Neural progenitor cell (in vitro differentiated cells): ENCODE measurements at regions not wholly inside any gene's neighbourhood (a gene's known extent, or its start where the extent isn't known, plus 50 kb on each side); places are given as distances from the start of the nearest gene placed in this dataset.

ENCODE experiments used
- DNase-seq: peaks from one replicate; pipeline ENCODE4 v3.0.0-alpha.2; 2016; ENCODE audit warnings: low spot score
- H2AFZ ChIP-seq: fragments of 200-600 bp; sonication (generic); replicated peaks from 2 replicates; pipeline ENCODE4 v1.6.1; 2016; ENCODE audit warnings: antibody characterized with exemption
- H3F3A ChIP-seq: fragments of 200-600 bp; sonication (generic); 2 replicates; pipeline ENCODE4 v1.6.1; 2016; ENCODE audit warnings: antibody characterized with exemption, low read depth
- H3K27ac ChIP-seq: fragments of 200-600 bp; sonication (generic); 2 replicates; pipeline ENCODE4 v1.5.1; 2016; ENCODE audit warnings: mild to moderate bottlenecking
- H3K27me3 ChIP-seq: fragments of 200-600 bp; sonication (generic); 2 replicates; pipeline ENCODE4 v1.6.1; 2016; ENCODE audit warnings: mild to moderate bottlenecking, moderate library complexity
- H3K36me3 ChIP-seq: fragments of 200-600 bp; sonication (generic); 2 replicates; pipeline ENCODE4 v1.5.1; 2016
- H3K4me1 ChIP-seq: fragments of 200-600 bp; sonication (generic); 2 replicates; pipeline ENCODE4 v1.6.1; 2016; ENCODE audit warnings: mixed run types
- H3K4me2 ChIP-seq: fragments of 200-600 bp; sonication (generic); 2 replicates; pipeline ENCODE4 v1.6.1; 2016
- H3K4me3 ChIP-seq: fragments of 200-600 bp; sonication (generic); 2 replicates; pipeline ENCODE4 v1.5.1; 2016
- H3K79me2 ChIP-seq: fragments of 200-600 bp; sonication (generic); 2 replicates; pipeline ENCODE4 v1.6.1; 2016; ENCODE audit warnings: low read depth
- H3K9ac ChIP-seq: fragments of 200-600 bp; sonication (generic); 2 replicates; pipeline ENCODE4 v1.6.1; 2016
- H3K9me3 ChIP-seq: fragments of 200-600 bp; sonication (generic); 2 replicates; pipeline ENCODE4 v1.5.1; 2016; ENCODE audit warnings: low read depth
- H4K20me1 ChIP-seq: fragments of 200-600 bp; sonication (generic); 2 replicates; pipeline ENCODE4 v1.6.1; 2016; ENCODE audit warnings: low read depth
- H3K27ac Mint-ChIP-seq: 3 replicates; pipeline ENCODE4 v1.8.0; 2021; ENCODE audit warnings: mixed read lengths
- H3K27me3 Mint-ChIP-seq: 2 replicates; pipeline ENCODE4 v1.8.0; 2022; ENCODE audit warnings: low read depth, mild to moderate bottlenecking, inconsistent platforms, moderate library complexity, mixed read lengths; ENCODE audit not compliant: insufficient read depth
- H3K36me3 Mint-ChIP-seq: 3 replicates; pipeline ENCODE4 v1.8.0; 2021; ENCODE audit warnings: mixed read lengths
- H3K4me1 Mint-ChIP-seq: 3 replicates; pipeline ENCODE4 v1.8.0; 2021; ENCODE audit warnings: mixed read lengths
- H3K4me3 Mint-ChIP-seq: 3 replicates; pipeline ENCODE4 v1.8.0; 2021; ENCODE audit warnings: mild to moderate bottlenecking, moderate library complexity, mixed read lengths
- H3K9me3 Mint-ChIP-seq: 3 replicates; pipeline ENCODE4 v1.8.0; 2020; ENCODE audit warnings: mixed read lengths
- EZH2 ChIP-seq: fragments of 200-600 bp; sonication (generic); IDR thresholded peaks from 2 replicates; pipeline ENCODE4 v1.6.1; 2017; ENCODE audit warnings: antibody characterized with exemption, mild to moderate bottlenecking, moderate library complexity
- EZH2phosphoT487 ChIP-seq: fragments of 200-600 bp; sonication (generic); IDR thresholded peaks from 2 replicates; pipeline ENCODE4 v1.6.1; 2017; ENCODE audit warnings: antibody characterized with exemption
- TF ChIP-seq, protein P1 (sequence below): fragments of 200-600 bp; sonication (generic); IDR thresholded peaks from 2 replicates; pipeline ENCODE4 v1.5.1; 2017; ENCODE audit warnings: antibody characterized with exemption, mild to moderate bottlenecking

DNA sequence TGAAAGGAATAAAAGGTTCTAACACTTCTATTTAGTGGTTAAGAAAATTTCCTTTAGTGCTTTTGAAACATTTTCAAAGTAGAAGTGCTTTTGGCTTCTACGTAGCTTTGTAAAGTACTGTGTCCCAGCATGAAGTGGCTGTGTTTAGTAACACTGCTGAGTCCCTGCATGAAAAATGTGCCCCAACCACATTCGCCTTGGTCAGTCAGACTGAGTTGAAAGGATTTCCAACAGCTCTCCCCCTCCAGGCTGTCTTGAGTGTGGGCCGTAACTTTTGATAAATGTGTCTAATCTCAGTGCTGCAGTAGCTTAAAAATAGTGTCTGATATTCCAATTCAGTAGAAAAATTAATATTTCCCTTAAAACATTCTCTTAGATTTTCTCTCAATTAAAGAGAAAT is 115.0 kb downstream of the NR1D2 start:
- Histone ChIP-seq H3K4me3 (no peak overlapping the region), H3K27ac (no peak overlapping the region), H3K27me3 (no peaks in the 10 kb centered on the region), H3K36me3 (no peaks in the 10 kb centered on the region), H3K9me3 (no peaks in the 10 kb centered on the region), H4K20me1 (no peaks in the 10 kb centered on the region), H3K4me2 (no peak overlapping the region), H2AFZ (peak overlapping the region; percentile 17), H3K79me2 (no peaks in the 10 kb centered on the region), H3F3A (no peaks in the 10 kb centered on the region), H3K9ac (no peak overlapping the region), H3K4me1 (peaks cover 10% of the 10 kb centered on the region)
- peaks cover 7% of the 10 kb centered on the region for H3K9me3 Mint-ChIP-seq
- peak; percentile 31 for DNase-seq
- peak overlapping the region; percentile 11 for H3K4me3 Mint-ChIP-seq
- no peaks in the 10 kb centered on the region for H3K36me3 Mint-ChIP-seq
- H3K27ac Mint-ChIP-seq, result peak overlapping the region; percentile 59
- peaks cover 34% of the 10 kb centered on the region for H3K4me1 Mint-ChIP-seq
- peaks cover 2% of the 10 kb centered on the region for H3K27me3 Mint-ChIP-seq
- TF ChIP-seq EZH2 (no peak), EZH2phosphoT487 (no peak)
- TF ChIP-seq, protein P1, sequence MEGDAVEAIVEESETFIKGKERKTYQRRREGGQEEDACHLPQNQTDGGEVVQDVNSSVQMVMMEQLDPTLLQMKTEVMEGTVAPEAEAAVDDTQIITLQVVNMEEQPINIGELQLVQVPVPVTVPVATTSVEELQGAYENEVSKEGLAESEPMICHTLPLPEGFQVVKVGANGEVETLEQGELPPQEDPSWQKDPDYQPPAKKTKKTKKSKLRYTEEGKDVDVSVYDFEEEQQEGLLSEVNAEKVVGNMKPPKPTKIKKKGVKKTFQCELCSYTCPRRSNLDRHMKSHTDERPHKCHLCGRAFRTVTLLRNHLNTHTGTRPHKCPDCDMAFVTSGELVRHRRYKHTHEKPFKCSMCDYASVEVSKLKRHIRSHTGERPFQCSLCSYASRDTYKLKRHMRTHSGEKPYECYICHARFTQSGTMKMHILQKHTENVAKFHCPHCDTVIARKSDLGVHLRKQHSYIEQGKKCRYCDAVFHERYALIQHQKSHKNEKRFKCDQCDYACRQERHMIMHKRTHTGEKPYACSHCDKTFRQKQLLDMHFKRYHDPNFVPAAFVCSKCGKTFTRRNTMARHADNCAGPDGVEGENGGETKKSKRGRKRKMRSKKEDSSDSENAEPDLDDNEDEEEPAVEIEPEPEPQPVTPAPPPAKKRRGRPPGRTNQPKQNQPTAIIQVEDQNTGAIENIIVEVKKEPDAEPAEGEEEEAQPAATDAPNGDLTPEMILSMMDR, result no peak

DNA sequence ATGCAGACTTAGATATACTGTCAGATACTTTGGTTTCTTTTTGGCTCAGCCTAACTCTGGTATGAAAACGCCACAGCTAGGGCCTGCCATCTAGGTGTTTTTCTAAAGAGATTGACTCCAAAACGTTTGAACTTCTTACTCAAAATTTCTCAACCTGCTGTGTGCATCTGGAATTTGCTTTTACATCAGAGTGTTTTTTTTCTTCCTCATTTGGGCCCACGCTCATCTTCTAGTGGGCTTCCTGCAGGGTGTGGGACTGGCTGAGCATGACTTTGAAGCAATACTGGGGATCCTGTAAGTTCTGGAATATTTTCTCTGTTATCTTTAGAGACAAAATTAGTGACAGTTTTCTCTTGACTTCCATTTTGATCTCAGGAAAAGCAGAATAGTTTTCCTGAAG is 117.8 kb downstream of the NR1D2 start:
- Histone ChIP-seq H3F3A (no peaks in the 10 kb centered on the region), H3K9me3 (no peaks in the 10 kb centered on the region), H3K36me3 (no peaks in the 10 kb centered on the region), H3K4me2 (no peak overlapping the region), H3K4me1 (peaks cover 10% of the 10 kb centered on the region), H3K27ac (no peak overlapping the region), H3K27me3 (no peaks in the 10 kb centered on the region), H3K4me3 (no peak overlapping the region), H4K20me1 (no peaks in the 10 kb centered on the region), H2AFZ (no peak overlapping the region), H3K9ac (no peak overlapping the region), H3K79me2 (no peaks in the 10 kb centered on the region)
- no peak overlapping the region for H3K4me3 Mint-ChIP-seq
- DNase-seq, result no peak
- H3K4me1 Mint-ChIP-seq, result peaks cover 34% of the 10 kb centered on the region
- TF ChIP-seq, protein P1, result no peak
- no peak for TF ChIP-seq EZH2
- no peak for TF ChIP-seq EZH2phosphoT487
- H3K27ac Mint-ChIP-seq, result no peak overlapping the region
- peaks cover 4% of the 10 kb centered on the region for H3K9me3 Mint-ChIP-seq
- peaks cover 2% of the 10 kb centered on the region for H3K27me3 Mint-ChIP-seq
- no peaks in the 10 kb centered on the region for H3K36me3 Mint-ChIP-seq
